Vagina (tissue), 2 donors: ENCODE measurements at regions not wholly inside any gene's neighbourhood (a gene's known extent, or its start where the extent isn't known, plus 50 kb on each side); places are given as distances from the start of the nearest gene placed in this dataset.

Experiments
- POLR2A ChIP-seq, 2 donors: fragments of 450-650 bp; IDR thresholded peaks; one replicate each; pipeline ENCODE4 v1.6.1; 2017; ENCODE audit warnings: antibody characterized with exemption in 2 of 2, mild to moderate bottlenecking in 2 of 2, moderate library complexity in 2 of 2
- POLR2AphosphoS5 ChIP-seq, 2 donors: sonication (generic); formaldehyde crosslinking; IDR thresholded peaks; one replicate each; pipeline ENCODE4 v1.9.0; 2017; ENCODE audit warnings: antibody characterized with exemption in 2 of 2, mild to moderate bottlenecking in 2 of 2, low read depth in 1 of 2; ENCODE audit not compliant: insufficient read depth in 1 of 2
- TF ChIP-seq, protein P1 (sequence below), 3 experiments: fragments of 450-650 bp in 2 of 3; fragments of 200-600 bp in 1 of 3; sonication (generic) in 1 of 3; IDR thresholded peaks; one replicate each; pipeline ENCODE4 v1.5.1; 2017 to 2019; ENCODE audit warnings: antibody characterized with exemption in 3 of 3, mild to moderate bottlenecking in 2 of 3, moderate library complexity in 2 of 3

DNA sequence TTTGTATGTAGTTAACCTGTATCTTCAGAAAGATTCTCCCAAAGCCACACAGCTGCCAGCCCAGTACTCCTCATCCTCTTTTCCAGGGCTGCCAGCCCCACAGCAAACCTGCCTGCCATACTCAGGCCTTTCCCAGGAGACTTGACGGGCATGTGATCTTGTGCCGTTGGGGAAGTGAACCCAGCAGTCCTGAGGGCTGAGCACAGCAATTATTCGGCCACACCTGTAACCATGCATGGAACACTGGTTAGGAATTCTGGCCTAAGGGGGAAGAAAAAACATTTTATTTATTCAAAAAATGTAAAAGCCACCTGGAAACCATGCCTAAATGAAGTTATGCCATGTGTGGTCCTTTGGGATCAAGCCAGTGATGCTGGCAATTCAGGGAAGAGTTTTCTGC is 145.3 kb downstream of the GRIN2B start:
- TF ChIP-seq POLR2AphosphoS5 (IDR thresholded peaks at IDR 0.05; ENCODE audit: insufficient read depth in 1 of 2, low read depth in 1 of 2) (no peak), POLR2A (IDR thresholded peaks at IDR 0.05) (no peak)
- TF ChIP-seq, protein P1, sequence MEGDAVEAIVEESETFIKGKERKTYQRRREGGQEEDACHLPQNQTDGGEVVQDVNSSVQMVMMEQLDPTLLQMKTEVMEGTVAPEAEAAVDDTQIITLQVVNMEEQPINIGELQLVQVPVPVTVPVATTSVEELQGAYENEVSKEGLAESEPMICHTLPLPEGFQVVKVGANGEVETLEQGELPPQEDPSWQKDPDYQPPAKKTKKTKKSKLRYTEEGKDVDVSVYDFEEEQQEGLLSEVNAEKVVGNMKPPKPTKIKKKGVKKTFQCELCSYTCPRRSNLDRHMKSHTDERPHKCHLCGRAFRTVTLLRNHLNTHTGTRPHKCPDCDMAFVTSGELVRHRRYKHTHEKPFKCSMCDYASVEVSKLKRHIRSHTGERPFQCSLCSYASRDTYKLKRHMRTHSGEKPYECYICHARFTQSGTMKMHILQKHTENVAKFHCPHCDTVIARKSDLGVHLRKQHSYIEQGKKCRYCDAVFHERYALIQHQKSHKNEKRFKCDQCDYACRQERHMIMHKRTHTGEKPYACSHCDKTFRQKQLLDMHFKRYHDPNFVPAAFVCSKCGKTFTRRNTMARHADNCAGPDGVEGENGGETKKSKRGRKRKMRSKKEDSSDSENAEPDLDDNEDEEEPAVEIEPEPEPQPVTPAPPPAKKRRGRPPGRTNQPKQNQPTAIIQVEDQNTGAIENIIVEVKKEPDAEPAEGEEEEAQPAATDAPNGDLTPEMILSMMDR (IDR thresholded peaks at IDR 0.05) = no peak
